GM21526 (cell line): ENCODE measurements at regions not wholly inside any gene's neighbourhood (a gene's known extent, or its start where the extent isn't known, plus 50 kb on each side); places are given as distances from the start of the nearest gene placed in this dataset.
"Not testable (repeated sequence)": the region's sequence is repeated elsewhere in the genome, so short reads cannot be mapped to it uniquely, and the experiment has no call there.

Source experiments
- ATAC-seq: cut with Tn5 transposase; IDR thresholded peaks from one replicate; pipeline ENCODE4 v1.9.1; 2021; ENCODE audit warnings: moderate library complexity; ENCODE audit not compliant: unreplicated experiment, low FRiP score

DNA sequence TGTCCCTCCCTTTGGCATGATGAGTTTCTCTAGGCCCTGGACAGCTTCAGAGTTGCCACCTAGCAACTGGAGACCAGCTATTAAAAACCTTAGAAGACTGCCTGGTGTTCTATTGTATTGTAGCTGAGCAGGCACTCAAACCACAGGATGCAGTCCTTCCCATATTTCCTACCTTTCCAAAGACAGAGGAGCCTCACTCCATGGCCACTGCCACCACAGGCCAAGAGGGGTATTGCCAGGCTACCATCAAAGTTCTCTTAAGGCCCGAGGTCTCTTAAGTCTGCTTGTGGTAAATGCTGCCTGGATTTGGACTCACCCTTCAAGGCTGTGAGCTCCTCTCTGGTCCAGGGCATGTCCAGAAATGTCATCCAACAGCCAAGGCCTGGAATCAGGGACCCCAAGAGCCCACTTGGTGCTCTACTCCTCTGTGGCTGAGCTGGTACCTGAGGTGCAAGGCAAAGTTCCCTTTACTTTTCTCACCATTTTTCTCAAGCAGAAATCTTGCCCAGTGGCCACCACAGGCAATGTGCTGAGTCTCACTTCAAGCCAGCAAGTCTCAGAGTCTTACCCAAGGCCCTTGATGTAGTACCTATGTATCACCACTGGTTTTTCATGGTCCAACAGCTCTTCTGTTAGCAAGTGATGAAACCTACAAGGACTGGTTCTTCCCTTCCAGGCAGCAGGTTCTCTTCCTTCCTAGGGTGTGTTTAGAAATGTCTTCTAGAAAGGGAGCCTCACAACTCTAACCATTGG lies 269.4 kb downstream of the AMY1C start:
- ATAC-seq, result no peak

- ATAC-seq, result no peak
Measured at GRCh38 chr1:104019675-104020049, 270.0 kb downstream of the AMY1C start.

DNA sequence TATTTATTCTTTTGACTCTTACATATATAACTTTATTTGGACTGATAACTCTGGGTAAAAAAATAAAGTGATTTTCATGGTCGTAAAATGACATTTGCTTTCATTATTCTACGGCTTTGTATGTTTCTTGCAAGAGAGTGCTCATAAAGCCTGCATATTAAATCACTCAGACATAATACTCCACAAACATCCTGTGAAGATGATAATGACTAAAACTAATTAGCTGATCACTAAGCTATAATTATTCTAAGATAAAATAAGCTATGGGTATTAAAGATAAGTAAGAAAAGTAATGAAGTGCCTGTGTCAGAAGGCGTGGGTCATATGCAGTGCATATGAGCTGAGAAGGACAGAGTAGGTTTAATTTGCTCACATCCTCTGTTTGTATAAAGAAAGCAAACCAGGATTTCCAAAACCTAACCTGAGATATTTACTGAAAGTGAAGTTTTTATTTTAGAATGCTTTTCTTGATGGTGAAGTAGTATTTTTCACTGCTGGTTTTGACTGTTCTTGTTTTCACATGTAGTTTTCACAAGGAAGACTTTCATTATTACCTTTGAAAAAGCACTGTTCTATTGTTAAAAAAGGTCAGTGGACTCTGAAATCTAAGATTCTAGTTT lies 278.8 kb downstream of the AMY1C start:
- peak; percentile 74 for ATAC-seq

DNA sequence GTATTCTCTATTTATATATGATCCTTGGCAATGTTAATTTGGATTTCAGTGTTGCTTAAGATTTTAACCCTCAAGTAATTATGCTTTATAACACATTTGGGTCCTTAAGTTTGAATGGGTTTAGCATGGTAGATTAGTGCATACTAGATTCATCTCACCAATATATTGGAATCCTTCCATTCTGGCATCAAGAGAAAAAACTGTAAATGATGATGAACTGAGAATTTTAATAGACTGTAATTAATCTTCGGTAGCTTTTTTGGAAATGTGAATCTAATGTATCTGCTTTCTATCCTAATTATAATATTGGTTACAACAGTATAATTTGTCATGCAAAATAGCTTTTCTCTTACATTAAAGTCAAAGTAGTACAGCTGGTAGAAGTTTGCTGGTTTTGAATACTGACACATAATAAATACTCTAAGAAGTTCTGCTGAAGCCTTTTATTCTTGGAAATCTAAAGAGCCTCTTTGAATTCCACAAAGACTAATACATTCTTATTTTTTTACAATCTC lies 279.8 kb downstream of the AMY1C start:
- ATAC-seq, result no peak

- ATAC-seq, result no peak
Measured at GRCh38 chr1:104056786-104057185, 307.1 kb downstream of the AMY1C start.

DNA sequence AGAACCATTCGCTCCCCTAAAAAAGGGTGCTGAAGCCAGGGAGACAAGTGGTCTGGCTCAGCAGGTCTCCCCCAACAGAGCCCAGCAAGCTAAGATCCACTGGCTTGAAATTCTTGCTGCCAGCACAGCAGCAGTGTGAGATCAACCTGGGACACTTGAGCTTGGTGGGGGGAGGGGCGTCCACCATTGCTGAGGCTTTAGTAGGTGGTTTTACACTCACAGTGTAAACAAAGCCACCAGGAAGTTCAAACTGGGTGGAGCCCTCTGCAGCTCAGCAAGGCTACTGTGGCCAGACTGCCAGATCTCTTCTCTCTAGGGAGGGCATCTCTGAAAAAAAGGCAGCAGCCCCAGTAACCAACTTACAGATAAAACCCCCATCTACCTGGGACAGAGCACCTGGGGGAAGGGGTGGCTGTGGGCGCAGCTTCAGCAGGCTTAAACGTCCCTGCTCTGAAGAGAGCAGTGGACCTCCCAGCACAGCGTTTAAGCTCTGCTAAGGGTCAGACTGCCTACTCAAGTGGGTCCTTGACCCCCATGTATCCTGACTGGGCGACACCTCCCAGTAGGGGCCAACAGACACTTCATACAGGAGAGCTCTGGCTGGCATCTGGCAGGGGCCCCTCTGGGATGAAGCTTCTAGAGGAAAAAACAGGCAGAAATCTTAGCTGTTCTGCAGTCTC lies 307.7 kb downstream of the AMY1C start:
- not testable (repeated sequence) for ATAC-seq

- not testable (repeated sequence) for ATAC-seq
Measured at GRCh38 chr1:104061637-104062036, 311.9 kb downstream of the AMY1C start.

- ATAC-seq, result no peak
Measured at GRCh38 chr1:104064399-104064798, 314.7 kb downstream of the AMY1C start.

DNA sequence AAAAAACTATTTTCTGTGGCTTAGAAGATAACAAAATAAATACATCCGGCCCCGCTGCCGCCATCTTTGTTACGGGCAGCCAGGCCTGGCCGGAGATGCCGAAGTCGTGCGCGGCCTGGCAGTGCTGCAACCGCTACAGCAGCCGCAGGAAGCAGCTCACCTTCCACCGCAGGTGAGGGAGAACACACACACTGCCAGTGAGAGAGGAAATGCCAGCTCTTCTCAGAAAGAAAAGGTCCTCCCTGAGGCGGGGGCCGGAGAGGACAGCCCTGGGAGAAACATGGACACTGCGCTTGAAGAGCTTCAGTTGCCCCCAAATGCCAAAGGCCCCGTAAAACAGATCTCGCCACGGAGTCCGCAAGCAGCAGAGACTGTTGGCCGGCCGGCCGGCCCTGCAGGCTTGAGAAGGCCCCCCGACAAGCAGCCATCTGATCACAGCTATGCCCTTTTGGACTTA lies 323.2 kb downstream of the AMY1C start:
- no peak for ATAC-seq

DNA sequence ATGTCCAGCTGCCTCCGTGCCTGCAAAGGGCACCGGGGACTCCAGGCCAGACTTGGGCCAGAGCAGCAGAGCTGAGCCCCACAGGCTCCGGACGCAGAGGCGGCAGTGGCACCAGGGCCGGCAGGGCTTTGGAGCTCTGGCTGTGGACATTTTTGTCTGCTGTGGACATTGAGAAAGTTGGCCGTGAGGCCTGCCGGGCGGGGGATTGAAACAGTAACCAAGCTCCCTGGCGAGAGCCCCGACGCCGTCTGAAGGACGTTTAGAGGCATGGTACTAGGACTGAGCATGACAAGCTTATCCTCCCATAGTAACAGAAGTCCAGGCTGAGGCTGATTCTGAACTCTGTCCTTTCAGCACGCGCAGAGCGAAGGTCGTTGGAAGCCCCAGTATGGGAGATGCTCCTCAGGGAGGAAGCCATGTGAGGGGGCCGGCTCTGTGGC lies 323.8 kb downstream of the AMY1C start:
- ATAC-seq, result no peak

DNA sequence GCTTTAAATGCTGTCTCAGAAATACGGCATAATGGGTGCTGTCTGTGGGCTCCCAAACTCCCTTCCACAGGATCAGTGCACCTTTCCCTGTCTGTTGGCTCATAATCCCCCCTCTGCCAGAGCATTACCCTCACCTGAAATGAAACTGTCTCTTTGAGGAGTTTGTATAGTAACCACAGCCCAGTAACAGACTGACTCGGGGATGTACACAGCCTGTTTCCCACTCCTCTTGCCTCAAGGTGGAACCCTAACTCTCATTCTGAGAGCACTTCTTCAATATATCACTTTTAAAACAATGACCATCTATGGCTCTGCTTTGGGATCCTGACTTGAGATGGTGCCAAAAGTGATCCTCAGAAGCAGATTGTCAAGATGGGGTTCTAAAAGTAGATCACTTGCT lies 332.5 kb downstream of the AMY1C start:
- no peak for ATAC-seq

DNA sequence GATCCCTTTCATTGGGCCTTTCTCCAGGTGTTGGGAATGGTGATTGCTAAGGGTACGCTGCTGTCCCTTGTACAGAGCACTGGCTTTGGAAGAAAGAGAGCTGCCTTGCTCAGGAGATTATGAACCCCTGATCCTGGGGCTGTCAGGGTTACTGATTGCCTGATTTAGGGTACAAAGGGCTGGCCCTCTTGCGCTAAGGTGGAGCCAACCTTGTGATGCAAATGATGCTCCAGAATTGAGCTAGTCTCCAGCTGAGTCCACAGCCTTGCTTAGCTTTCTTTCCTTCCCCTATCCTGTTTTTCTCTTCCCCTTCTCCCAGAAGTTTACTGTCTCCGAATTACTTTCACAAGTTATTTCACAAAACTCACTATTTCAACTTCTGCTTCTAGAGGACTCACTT lies 334.7 kb downstream of the AMY1C start:
- ATAC-seq, result no peak

- no peak for ATAC-seq
Measured at GRCh38 chr1:104092698-104093097, 343.0 kb downstream of the AMY1C start.

GRCh38 chr1:104098837-104099236 lies 349.1 kb downstream of the AMY1C start:
- no peak for ATAC-seq

DNA sequence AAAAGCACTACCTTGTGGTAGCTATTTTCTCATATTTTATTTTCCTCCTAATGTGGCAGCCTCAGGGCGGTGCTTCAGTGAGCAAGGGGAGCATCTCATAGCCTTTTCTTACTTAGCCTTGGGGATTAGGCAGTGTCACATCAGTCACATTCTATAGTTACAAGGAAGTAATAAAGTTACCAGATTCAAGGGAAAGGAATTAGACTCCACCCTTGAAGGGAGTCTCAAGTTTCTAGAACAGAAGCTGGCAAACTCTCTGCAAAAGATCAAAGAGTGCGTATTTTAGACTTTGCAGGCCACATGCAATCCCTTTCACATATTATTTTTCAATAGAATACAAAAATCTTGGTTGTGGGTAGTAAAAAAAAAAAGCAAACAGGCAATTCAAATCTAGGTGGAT lies 350.4 kb downstream of the AMY1C start:
- no peak for ATAC-seq

- ATAC-seq, result no peak
Measured at GRCh38 chr1:104105465-104105864, 355.8 kb downstream of the AMY1C start.

DNA sequence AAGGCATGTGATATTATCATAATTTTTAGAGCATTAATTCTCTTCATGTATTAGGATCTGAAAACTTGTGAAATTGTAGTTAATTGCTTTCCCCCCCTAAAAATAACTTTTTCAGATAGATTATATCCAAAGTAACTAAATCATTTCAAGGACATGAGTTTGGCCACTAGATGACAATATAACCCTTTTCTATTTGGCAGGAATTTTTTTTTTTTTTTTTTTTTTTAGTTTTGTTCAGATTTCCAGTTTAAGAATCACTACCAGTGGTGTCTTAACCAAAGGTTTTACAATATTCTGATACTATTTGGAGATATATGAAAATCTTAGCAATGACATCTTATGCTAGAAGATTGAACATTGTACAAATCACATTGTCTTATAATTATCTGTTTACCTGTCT lies 370.8 kb downstream of the AMY1C start:
- ATAC-seq, result no peak

- no peak for ATAC-seq
Measured at GRCh38 chr1:104121271-104121670, 371.6 kb downstream of the AMY1C start.

DNA sequence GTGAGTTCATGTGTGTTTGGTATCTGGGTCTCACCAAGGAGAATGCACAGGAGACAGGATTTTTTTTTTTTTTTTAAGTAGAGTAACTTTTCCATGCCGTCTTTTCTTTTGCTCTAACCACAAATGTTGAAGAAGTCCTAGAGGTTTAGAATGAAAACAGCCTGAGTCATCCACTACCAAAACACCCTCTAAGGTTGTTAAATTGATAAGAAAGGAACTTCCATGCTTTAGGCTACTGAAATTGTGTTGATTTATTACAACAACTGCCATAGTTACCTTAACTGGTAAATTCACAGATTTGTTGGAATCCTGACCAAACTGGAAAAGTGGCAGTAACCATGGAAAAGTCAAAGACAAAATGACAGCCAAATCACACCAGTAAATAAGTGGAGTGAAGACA lies 375.6 kb downstream of the AMY1C start:
- no peak for ATAC-seq

DNA sequence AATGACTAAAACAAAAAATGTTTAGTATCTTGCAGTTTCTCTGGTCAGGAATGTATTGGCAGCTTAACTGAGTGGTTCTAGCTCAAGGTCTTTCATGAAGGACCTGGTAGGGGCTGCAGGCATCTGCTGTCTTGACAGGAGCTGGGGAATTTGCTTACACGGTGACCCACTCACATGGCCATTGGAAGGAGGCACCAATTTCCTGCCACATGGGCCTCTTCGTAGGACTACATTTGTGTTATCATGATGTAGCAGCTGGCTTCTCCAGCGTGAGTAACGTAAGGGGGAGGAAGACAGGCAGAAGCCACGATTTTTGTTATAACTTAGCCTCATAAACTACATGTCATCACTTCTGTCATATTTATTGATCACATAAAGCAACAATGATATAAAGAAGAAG lies 376.3 kb downstream of the AMY1C start:
- no peak for ATAC-seq

GRCh38 chr1:104132382-104132973 lies 382.8 kb downstream of the AMY1C start:
- peak; percentile 77 for ATAC-seq
